OCI-LY7 (cell line): ENCODE measurements at regions not wholly inside any gene's neighbourhood (a gene's known extent, or its start where the extent isn't known, plus 50 kb on each side); places are given as distances from the start of the nearest gene placed in this dataset.
"Not testable (repeated sequence)": the region's sequence is repeated elsewhere in the genome, so short reads cannot be mapped to it uniquely, and the experiment has no call there.

Experiments
- BruUV-seq: library from RNA; stranded (reverse); fragments of 400-500 nt; replicated peaks from 2 replicates; lab custom pipeline; 2021; lab: Mats Ljungman, UMichigan
- CTCF ChIA-PET: fragments of 300-600 bp; sonication (Branson Sonifier 250); formaldehyde crosslinking; loops from one replicate; lab custom pipeline; 2022; ENCODE audit warnings: antibody characterized with exemption; ENCODE audit not compliant: unreplicated experiment; lab: Charles Lee
- POLR2A ChIA-PET: fragments of 300-600 bp; sonication (Branson Sonifier 250); formaldehyde crosslinking; loops from one replicate; lab custom pipeline; 2022; ENCODE audit warnings: antibody characterized with exemption; lab: Charles Lee
- DNase-seq: peaks from one replicate; pipeline ENCODE4 v3.0.0-alpha.2; 2015; ENCODE audit warnings: low spot score
- H2AFZ ChIP-seq: fragments of 200-600 bp; sonication (generic), shearing (Covaris generic); 2 replicates; pipeline ENCODE4 v1.6.1; 2014; ENCODE audit warnings: mild to moderate bottlenecking, antibody characterized with exemption, low read length, moderate library complexity
- H3K27ac ChIP-seq: fragments of 200-600 bp; sonication (generic); 2 replicates; pipeline ENCODE4 v1.5.1; 2014; ENCODE audit warnings: mixed run types, low read depth, mild to moderate bottlenecking, moderate library complexity, low read length, inconsistent platforms; ENCODE audit not compliant: poor library complexity, severe bottlenecking
- H3K36me3 ChIP-seq: fragments of 200-600 bp; sonication (generic); 2 replicates; pipeline ENCODE4 v1.6.1; 2014; ENCODE audit warnings: mild to moderate bottlenecking, antibody characterized with exemption, low read length, moderate library complexity, mixed read lengths; ENCODE audit not compliant: insufficient read depth
- H3K4me1 ChIP-seq: fragments of 200-600 bp; sonication (generic); 2 replicates; pipeline ENCODE4 v1.5.1; 2014; ENCODE audit warnings: mild to moderate bottlenecking, low read length; ENCODE audit not compliant: insufficient read depth, poor library complexity, severe bottlenecking
- H3K4me2 ChIP-seq: fragments of 200-600 bp; sonication (generic); 2 replicates; pipeline ENCODE4 v1.6.1; 2014; ENCODE audit warnings: mild to moderate bottlenecking, low read length
- H3K4me3 ChIP-seq: fragments of 200-600 bp; sonication (generic); 2 replicates; pipeline ENCODE4 v1.5.1; 2014; ENCODE audit warnings: mild to moderate bottlenecking, low read depth, low read length; ENCODE audit not compliant: poor library complexity, severe bottlenecking
- H3K79me2 ChIP-seq: fragments of 200-600 bp; sonication (generic); 2 replicates; pipeline ENCODE4 v1.6.1; 2016; ENCODE audit warnings: low read depth, mild to moderate bottlenecking, low read length, moderate library complexity, mixed read lengths; ENCODE audit not compliant: insufficient read depth
- H3K9me2 ChIP-seq: fragments of 200-600 bp; sonication (generic); 2 replicates; pipeline ENCODE4 v1.6.1; 2016; ENCODE audit warnings: mild to moderate bottlenecking, low read length, mixed read lengths; ENCODE audit not compliant: insufficient read depth
- H3K9me3 ChIP-seq: fragments of 200-600 bp; sonication (generic); 2 replicates; pipeline ENCODE4 v1.6.1; 2014; ENCODE audit warnings: mild to moderate bottlenecking, mixed run types, low read length, mixed read lengths
- H4K20me1 ChIP-seq: fragments of 200-600 bp; sonication (generic); 2 replicates; pipeline ENCODE4 v1.6.1; 2014; ENCODE audit warnings: mild to moderate bottlenecking, antibody characterized with exemption, low read length, moderate library complexity, mixed read lengths; ENCODE audit not compliant: insufficient read depth
- CTCF ChIP-seq: fragments of 200-600 bp; sonication (generic); conservative IDR thresholded peaks from 2 replicates; pipeline ENCODE4 v1.5.1; 2014; ENCODE audit warnings: mild to moderate bottlenecking, antibody characterized with exemption, low read length, moderate library complexity, mixed read lengths
- EZH2phosphoT487 ChIP-seq: fragments of 200-600 bp; sonication (generic); IDR thresholded peaks from 2 replicates; pipeline ENCODE4 v1.6.1; 2018; ENCODE audit warnings: low read depth, borderline replicate concordance, mild to moderate bottlenecking, mixed run types, antibody characterized with exemption, low read length, moderate library complexity, mixed read lengths
- intact Hi-C: fragments of 100-400 bp; cut with micrococcal nuclease; formaldehyde crosslinking; loops from one replicate; pipeline ENCODE4 v1.10.0; 2022; ENCODE audit not compliant: unreplicated experiment

DNA sequence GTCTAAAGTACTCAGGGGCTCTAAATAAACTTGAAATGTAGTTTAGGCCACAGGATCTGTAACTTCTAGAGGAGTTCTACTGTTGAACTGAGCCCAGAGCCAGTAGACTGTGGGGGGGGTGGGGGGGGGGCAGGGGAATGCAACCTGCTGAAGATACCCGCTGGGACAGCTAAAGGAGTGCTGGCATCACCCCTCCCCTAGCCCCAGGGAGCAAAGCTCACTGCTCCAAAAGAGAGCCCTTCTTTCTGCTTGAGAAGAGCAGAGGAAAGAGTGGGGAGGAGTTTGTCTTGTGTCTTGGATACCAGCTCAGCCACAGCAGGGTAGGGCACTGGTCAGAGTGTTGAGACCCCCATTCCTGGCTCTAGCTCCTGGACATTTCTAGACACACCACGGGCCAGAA, 414.0 kb upstream of the KLHL29 start:
- intact Hi-C loops: no loop called here
- Histone ChIP-seq H3K4me1 (no peaks in the 10 kb centered on the region), H3K79me2 (no peaks in the 10 kb centered on the region), H3K4me2 (no peak overlapping the region), H3K9me2 (no peaks in the 10 kb centered on the region), H3K36me3 (no peaks in the 10 kb centered on the region), H3K9me3 (no peaks in the 10 kb centered on the region), H3K4me3 (no peak overlapping the region), H4K20me1 (no peaks in the 10 kb centered on the region), H3K27ac (no peak overlapping the region), H2AFZ (no peak overlapping the region)
- CTCF ChIA-PET: no interaction called here
- POLR2A ChIA-PET: no interaction called here
- no TSS peak for BruUV-seq
- DNase-seq: no peak
- TF ChIP-seq CTCF (no peak), EZH2phosphoT487 (no peak)

DNA sequence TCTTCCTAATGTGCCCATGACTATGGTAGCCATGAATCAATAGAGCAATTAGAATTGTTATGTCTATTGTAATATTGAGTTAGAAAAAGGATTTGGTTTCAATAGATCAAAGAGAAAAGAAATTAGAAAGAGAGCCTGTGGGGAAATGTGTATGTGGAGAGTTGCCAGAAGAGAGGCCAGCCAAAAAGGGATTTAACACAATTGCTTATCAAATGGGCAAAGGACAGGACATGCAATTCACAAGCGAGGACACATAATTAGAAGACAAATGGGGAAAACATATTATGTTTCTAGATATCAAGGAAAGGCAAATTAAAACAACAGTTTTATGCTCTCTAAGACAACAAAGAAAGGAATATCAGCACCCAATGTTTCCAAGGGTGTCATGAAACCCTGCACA, 403.2 kb upstream of the KLHL29 start:
- no peak for DNase-seq
- Histone ChIP-seq H3K79me2 (no peaks in the 10 kb centered on the region), H3K4me3 (no peak overlapping the region), H2AFZ (no peak overlapping the region), H4K20me1 (no peaks in the 10 kb centered on the region), H3K4me2 (no peak overlapping the region), H3K27ac (no peak overlapping the region), H3K9me2 (no peaks in the 10 kb centered on the region), H3K36me3 (no peaks in the 10 kb centered on the region), H3K9me3 (no peaks in the 10 kb centered on the region), H3K4me1 (no peaks in the 10 kb centered on the region)
- TF ChIP-seq EZH2phosphoT487 (no peak), CTCF (no peak)
- ChIA-PET CTCF (no interaction called here), POLR2A (no interaction called here)
- BruUV-seq: no TSS peak
- intact Hi-C loops: no loop called here

DNA sequence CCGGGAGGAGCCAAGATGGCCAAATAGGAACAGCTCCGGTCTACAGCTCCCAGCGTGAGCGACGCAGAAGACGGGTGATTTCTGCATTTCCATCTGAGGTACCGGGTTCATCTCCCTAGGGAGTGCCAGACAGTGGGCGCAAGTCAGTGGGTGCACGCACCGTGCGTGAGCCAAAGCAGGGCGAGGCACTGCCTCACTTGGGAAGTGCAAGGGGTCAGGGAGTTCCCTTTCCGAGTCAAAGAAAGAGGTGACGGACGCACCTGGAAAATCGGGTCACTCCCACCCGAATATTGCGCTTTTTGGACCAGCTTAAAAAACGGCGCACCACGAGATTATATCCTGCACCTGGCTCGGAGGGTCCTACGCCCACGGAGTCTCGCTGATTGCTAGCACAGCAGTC, 400.8 kb upstream of the KLHL29 start:
- H3K79me2 ChIP-seq, H3K9me3 ChIP-seq, H3K9me2 ChIP-seq, CTCF ChIA-PET, H3K4me2 ChIP-seq, POLR2A ChIA-PET, H3K4me3 ChIP-seq, H3K36me3 ChIP-seq, H4K20me1 ChIP-seq, H3K27ac ChIP-seq, BruUV-seq, DNase-seq, H3K4me1 ChIP-seq, H2AFZ ChIP-seq, intact Hi-C loops: not testable (repeated sequence)
